Activated CD8-positive, alpha-beta memory T cell treated with anti-CD3 and anti-CD28 coated beads, Interleukin-2, amount 50 U/mL, for 4 hours (primary cell): ENCODE measurements at regions not wholly inside any gene's neighbourhood (a gene's known extent, or its start where the extent isn't known, plus 50 kb on each side); places are given as distances from the start of the nearest gene placed in this dataset.

Experiments
- DNase-seq: peaks from one replicate; pipeline ENCODE4 v3.0.0-alpha.2; 2020

DNA sequence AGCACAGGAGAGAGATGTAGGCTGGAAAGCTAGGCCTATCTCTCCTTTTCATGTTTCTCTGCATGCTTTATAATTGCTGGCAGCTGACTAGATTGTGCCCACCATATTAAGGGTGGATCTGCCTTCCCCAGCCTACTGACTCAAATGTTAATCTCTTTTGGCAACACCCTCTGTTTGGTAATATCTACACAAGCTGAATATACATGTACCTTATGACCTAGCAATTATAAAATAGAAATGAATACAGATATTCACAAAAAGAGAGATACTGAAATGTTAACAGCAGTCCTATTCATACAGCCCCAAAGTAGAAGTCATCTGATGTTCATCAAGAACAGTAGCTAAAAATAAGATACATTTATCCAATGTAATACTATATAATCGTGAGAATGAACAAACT is 429.6 kb downstream of the EPM2A start:
- no peak for DNase-seq

DNA sequence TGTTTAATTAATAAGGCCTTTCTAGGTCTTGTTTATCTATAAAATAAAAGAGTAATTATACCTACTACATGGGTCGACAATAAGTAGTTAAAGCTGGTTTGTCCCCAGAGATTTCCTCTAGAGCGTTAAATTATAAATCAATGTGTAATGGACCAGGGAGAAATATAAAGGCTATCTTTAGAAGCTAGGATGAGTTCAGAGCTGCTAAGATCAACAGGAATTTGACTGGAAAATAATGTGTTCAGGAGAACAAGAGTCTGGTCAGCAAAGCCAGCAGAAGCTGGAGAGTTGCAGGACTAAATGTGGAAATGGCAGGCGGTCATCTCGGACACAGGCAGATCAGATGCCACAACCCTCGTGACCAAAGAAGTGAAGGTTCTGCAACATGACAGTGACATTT is 428.8 kb downstream of the EPM2A start:
- DNase-seq = no peak

DNA sequence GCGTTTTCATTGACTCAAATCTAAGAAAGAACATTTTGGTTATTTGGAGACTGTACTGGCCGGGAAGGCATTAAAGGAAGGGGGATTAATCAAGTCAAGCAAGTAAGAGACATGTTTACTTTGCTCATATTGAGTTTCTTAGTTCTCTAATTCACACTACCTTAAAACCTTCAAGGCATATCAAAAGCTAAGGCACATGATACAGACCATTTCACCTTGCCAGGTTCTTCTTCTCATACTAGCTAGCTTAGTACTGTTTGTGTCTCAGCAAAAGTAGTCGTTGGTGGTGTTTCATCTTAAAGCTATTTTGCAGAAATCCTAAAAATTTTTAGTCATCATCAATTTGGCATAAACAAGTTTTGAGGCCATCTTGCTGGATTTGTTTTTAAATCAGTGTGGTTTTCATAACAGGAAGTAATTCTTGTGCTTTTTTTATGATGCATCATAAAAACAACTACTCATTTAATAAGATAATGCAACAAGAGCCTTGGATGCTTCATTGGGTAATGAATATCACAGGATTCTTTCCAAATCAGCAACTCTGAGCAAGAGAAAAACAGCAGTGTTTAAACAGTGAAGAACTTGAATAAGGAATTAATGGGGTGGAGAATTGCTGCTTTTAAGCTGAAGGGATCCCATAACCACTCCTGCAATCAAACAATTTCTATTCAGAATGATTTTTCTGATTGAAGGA is 425.3 kb downstream of the EPM2A start:
- DNase-seq = no peak

DNA sequence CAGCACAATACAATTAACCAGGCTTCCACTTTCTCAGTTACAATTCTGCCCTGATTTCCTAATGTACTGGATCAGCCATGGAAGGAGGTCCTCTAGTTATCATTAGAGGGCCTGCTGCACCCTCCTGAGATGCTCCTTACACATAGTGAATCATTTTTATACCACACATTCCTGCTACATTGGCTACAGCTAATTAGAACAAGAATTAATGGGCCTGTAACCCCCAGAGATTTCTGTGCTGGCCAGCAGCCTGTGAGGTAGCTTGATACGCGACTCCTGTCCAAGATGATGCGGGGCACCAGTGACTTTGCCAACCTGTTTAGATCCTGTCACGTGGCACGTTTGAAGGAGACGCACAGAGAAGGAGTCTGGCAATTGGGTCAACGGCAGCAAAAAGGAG is 422.8 kb downstream of the EPM2A start:
- DNase-seq = no peak

DNA sequence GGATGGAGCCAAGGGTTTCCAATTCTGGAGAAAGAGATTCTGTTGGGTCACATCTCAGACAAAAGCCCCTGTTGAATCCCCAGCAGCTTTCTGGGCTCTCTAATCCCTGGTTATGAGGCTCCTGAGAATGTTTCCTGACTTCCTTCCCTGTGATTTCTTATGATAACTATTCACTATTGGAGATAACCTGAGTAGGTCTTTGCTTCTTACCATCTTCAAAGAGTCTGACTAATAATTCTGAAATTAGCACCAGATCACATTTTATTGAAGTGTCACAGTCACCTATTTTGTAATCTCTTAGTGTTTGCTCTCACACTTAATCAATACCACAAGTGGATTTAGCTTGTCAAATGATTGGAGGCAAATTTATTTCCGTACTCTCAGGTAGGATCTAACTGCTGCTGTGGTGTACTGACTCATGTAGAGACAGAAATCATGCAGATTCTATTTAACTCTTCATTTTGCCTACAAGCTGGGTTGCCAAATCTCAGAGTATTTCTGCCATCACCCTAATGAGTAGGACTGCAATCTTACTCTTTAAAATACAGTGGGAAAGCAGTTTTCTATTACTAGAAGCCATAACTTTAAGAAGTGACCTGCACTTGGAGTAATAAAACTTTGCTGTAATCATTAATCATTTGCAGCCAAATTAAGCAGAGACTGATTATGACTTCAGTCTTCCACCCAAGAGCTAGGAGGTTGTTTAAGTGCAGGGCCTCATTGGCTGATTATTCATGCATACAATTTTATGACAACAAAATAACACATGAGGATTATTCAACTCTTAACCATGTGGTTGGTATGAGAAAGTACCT is 422.1 kb downstream of the EPM2A start:
- no peak for DNase-seq

DNA sequence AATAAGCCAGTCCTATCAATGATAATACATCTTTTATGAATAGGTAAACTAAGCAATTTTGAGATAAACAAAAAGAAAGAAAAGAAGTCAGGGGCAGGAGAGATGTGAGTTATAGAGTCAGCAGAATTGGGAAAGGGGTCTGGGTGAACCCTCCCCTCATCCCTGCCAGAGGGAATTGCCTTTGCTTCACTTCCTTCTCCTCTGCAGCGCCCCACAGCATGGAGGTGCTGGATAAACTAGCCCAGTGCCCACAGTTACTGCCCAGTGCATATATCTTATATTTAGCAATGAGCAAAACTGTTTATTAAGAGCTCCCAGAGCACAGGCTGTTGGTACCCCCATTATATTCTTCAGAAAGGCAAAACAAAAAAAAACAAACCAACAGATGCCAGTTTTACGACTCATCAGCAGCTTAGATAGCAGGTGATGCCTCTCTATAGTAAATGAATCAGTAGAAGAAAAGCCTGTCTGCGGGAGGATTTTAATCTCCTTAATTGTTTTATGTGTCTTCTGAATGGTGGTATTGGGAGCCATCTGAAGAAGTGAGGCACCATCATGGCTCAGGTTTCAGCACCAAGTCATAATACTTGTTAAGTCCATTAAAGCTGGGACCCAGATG is 419.2 kb downstream of the EPM2A start:
- no peak for DNase-seq

DNA sequence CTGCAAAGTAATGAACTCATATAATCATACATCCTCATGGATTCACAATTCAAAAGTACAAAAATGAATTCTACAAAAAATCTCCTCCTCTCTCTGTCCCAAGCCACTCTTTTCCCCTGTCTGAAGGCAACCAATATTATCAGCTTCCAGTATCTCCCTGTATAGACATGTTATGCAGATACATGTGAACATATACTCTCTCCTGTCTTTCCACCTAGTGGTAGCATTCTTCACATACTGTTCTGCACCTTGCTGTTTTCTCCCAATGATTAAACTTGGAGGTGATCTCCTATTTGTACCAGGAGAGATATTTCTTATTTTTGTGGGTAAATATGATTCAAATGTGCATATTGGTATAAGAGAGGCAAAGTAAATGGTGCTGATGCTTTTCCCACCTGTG is 416.4 kb downstream of the EPM2A start:
- no peak for DNase-seq

DNA sequence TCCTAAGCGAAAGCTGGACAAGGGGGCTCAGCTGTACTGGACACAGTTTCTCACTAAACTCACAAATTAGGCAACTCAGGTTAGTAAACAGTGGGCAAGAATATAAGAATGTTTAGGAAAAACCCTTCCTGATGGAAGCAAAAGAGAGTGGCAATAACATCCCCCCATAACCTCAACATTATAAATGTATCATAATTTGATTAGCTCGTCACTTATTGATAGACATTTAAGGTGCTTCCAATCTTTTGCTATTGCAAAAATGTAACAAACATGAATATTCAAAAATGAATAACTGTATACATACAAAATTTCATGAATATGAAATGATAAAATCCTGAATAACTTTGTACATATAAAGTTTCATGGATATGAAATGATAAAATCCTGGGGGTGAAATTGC is 415.7 kb downstream of the EPM2A start:
- DNase-seq = no peak

DNA sequence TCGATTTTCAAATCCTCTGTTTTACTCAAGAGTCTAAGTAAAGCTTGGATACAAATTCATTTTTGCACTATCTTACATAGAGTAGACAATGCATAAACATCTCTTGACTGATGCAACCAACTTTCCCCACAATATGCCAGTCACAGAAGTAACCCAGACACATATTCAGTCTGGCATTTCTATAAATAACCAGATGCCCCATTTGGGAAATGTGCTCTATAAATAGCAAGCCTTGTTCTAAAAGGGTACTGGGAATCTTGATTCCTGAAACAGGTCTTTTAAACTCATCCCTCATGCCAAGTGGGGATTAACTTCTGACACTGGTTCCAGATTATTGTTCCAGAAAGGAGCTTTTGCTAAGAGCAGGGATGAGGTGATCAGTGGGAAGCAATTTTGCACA is 411.7 kb downstream of the EPM2A start:
- no peak for DNase-seq

DNA sequence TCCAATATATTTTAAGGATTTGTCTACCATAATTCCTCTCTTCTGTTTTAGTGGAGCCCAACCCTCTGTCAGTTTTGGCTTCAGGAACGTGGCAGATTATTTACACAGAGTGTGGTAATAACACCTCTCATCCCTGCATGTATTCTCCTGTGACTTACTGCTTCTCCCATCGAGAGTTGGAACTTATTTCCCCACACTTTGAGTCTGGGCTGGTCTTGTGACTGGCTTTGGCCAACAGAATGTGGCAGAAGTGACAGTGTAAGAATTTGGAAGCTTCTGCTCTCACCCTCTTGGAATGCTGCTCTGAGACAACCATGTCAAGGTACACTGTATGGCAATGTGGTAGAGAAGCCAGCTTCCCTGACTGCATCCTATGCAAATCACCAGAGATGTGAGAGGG is 407.7 kb downstream of the EPM2A start:
- DNase-seq = no peak

DNA sequence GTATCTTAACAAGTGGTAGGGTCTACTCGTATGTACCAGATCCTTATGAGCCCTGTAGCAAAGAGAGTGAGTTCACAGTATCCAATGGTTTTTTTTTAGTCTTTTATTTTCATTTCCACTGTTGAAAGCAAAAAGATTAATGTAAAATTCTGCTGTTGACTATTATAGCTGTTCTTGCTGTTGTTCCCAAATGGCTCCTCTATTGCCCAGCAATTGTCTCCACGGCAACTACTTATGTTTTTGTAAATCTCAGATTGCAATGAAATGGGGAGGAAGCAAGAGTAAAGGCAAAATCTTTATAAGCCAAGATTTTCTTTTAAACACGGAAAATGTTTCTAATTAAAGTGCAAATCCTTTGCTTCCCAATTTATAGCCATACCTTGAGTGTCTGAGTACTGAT is 406.1 kb downstream of the EPM2A start:
- no peak for DNase-seq

DNA sequence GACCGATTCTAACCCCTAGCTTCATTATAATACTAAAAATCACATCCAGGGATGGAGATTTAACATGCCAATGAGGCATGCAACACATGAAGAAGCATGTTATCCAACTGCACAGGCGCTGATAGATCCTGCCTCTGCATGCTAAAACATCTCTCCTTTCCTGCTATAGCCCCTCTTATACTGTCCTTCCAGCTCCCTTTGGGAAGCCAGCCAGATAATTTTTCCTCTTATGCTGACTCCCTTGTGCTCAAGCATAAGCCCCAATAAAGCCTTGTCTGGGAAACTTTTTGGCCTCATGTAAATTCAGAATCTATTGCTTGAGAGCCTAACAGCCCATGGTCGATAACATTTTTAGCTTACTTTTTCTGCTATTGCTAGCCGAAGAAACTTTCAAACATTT is 404.3 kb downstream of the EPM2A start:
- no peak for DNase-seq

DNA sequence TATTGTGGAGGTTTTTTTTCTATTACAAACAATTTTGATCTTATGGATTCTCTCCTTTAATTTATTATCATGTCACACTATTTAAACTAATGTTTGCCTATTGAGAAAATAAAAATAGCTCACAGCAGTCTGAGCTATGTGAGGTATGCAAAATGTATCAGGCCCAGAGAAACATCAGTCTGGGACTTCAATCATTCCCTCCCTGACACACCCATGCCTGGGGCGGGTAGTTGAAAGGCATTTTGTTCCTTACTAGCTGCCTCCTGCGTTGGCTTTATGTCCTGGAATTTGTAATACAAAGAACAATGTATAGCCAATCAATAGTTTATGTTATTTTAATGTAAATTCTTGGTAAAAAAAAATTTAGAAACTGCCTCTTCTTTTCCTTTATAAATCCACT is 403.3 kb downstream of the EPM2A start:
- no peak for DNase-seq

DNA sequence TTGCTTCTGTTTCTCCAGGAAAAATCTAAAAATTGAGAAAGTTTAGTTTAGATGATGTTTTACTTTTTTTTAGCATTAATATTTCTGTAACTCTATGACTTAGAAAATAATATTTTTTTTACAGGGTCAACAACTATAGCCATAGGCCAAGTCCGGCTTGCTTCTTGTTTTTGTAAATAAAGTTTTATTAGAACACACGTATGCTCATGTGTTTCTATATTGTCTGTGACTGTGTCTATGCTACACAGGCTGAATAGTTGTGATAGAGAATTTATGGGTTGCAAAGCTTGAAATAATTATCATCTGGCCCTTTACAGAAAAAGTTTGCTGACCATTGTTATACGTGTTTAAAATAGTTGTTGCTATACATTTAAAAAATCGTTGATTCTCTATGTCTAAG is 399.2 kb downstream of the EPM2A start:
- no peak for DNase-seq

DNA sequence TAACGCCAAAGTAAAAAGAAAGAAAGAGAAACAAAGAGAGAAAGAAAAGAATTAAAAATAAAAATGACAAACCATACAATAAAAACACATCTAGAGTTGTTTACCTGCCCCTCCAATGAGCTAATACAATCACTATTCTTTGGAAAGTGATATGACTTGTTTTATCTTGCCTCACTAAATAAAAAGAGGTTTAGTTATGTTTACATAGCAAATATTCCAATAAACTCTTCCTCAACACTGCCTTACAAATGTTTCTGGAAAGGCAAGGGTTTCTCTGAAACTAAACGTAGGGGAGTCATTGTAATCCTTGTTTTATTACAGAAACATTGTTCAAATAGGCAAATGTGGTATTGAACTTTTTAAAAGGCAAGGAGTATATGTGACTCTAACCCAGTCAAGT is 396.2 kb downstream of the EPM2A start:
- DNase-seq = no peak

DNA sequence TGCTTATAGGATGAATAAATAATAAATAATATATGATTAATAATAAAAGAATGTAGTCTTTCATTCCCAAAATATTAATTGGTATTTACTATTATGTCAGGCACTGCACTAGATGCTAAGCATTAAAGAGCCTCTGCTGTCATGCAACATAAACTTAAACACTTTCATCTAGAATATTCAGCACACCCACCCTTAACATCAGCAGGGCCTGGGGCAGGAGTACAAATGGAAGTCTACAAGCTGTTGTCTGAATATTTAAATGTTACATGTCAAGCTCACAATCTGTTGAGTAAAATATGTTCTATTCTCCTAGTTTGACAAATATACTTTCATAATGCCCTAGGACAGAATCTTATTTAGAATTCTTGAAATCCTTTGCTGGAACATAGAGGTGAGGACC is 395.1 kb downstream of the EPM2A start:
- no peak for DNase-seq

DNA sequence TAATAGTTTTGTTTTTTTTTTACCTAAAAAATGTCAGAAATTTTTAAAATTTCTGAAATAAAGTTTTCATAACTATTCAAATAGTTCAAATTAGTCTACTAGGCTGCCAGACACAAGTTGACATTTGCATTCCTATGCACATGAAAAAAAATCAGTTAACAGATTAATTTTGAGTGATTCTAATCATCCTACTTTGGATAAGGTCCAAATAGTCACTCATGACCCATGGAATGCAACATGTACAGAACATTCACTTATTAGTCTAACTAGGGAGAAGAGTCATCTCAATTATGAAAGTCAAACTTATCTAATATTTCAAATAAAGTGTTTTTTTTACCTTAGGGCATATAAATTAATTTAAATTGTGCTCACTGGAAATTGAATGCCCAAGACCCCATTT is 390.2 kb downstream of the EPM2A start:
- no peak for DNase-seq

DNA sequence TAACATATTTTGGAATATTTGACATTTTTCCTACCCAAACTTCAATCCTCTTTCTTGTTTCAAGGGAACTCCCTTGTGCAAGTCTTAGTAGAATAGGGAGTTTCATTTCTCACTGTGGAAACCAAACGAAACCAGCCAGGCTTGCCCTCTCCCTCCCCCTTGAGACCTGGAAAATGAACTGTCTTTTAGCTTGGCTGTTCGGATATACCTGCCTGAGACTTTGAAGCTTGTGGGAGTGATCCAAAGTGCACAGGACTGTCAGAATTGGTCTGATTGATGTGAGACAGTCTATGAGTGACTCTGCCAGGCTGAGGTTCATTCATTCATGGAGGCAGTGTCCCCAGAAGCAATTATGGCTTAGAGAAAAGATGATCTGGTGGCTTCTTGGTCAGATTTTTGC is 388.1 kb downstream of the EPM2A start:
- no peak for DNase-seq

DNA sequence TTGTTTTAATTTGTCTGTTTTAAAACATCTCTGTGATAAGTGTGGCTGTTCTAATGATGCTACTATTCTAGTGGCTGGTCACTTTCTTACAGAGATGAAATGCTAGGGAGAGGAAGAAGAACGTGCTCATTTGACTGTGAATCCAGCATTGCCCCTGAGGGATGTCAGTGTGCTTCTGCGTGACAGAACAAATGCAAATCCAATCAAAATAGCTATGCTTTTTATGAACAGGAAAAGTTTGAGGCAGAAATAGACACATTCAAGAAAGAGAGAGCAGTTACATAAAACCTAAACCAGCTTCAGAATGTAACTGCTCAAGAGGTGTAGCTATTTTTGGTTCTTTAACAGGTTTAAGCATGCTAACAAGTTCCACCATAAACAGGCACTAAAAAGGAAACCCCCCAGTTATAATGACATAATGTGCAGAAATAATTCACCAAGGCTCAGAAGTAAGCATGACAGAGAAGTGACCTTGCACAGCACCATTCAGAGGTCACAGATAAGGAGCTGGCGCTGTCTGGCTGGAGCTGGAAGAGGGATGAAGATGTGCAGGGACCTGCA is 385.3 kb downstream of the EPM2A start:
- no peak for DNase-seq

DNA sequence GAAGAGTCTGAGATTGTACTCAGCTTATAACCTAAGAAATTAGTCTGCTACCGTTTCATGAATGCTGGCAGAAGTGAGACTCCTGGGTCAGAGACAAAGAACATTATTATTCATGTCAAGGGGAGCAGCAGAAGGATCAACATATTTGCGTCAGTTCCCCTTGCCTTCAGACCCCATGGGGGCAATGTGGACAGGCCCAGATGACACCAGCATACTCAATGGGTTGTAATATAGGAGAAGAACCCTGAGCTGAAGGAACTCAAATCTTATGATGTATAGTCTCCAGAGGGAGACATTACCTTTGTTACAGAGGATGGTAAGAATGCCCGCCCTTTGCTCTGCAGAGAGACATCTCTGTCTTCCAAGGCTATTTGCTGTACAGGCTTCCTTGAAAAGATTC is 384.4 kb downstream of the EPM2A start:
- DNase-seq = no peak

DNA sequence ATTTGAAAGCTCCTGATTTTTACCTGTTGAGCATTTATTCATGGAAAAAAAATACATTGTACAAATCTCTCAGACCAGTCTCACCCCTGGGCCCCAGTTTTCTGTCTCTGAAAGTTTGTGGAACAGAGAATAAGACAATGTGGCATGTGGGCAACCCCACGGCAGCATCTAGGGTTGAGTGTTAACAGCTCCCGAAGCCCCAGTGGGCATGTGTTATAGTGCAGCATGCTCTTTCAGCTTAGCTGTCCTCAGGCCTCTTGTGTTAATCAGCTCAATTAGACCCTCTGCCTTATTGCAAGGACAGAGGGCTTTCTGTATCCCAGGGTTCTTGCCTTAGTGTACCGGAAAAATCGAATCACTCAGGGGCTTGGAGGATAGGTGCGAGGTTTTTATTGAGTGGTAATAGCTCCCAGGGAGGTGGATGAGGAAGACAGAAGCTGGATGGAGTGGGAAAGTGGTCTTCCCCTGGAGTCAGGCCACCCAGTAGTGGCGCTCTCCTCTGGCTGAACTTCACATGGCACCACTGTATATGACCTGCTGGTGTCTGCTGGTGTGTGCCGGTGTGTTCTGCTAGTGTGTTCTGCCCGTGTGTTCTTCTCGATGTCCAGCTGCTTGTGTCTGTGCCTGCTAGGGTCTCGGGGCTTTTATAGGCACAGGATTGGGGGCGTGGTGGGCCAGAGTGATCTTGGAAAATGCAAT is 382.8 kb downstream of the EPM2A start:
- DNase-seq = no peak

DNA sequence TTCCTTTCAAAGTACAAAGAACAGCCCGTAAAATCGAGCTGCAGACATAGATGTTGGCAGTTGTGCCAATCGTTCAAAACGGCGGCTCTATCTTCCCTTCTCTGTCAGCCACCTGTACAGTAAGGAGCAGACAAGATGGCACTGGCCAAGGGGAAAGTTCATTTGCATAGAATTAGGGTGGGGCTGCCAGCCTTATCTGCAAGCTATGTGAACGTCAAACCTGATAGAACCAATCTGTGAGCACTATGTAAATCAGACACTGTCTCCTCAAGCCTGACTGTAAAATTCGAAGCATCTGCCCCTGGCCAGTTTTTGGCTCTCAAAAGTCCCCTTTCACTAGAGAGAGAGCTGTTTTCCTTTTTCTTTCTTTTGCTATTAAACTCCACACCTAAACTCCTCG is 374.5 kb downstream of the EPM2A start:
- no peak for DNase-seq

DNA sequence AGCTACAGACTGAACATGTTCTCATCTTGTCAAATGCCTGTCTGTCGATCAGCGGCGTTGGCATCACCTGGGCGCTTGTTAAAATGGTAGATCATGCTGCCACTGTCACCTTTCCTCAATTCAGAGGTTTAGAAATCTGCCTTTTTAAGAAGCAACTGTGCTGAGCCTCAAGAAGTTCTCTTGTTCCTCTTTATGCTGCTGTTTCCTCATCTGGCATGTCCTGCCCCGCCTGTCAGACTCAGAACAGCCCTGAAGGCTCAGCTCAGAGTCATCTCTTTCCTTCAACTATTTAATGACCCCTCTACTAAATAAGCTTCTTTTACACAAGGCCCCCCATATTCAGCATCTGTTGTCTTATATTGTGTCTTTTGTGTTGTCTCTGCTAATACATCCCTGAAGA is 368.2 kb downstream of the EPM2A start:
- no peak for DNase-seq
